Thoracic aorta (tissue), 2 donors: ENCODE measurements at regions not wholly inside any gene's neighbourhood (a gene's known extent, or its start where the extent isn't known, plus 50 kb on each side); places are given as distances from the start of the nearest gene placed in this dataset.

Experiments
- ATAC-seq: fragments of 150-250 bp; one replicate; pipeline ENCODE4 v1.8.0; 2017; ENCODE audit warnings: low read depth; ENCODE audit not compliant: insufficient number of reproducible peaks, low FRiP score
- DNase-seq: peaks from one replicate; pipeline ENCODE4 v3.0.0-alpha.2; 2020; ENCODE audit warnings: low spot score
- H3K27ac ChIP-seq, 2 donors: fragments of 200-600 bp; sonication (generic); 1 replicate in 1 of 2; 2 replicates in 1 of 2; pipeline ENCODE4 v1.5.1; 2016; ENCODE audit warnings: mild to moderate bottlenecking in 2 of 2, moderate library complexity in 2 of 2
- H3K27me3 ChIP-seq: fragments of 200-600 bp; sonication (generic); replicated peaks from 2 replicates; pipeline ENCODE4 v1.6.0; 2016; ENCODE audit warnings: mild to moderate bottlenecking; ENCODE audit not compliant: insufficient read depth
- H3K36me3 ChIP-seq: fragments of 200-600 bp; sonication (generic); one replicate; pipeline ENCODE4 v1.5.1; 2016
- H3K4me1 ChIP-seq, 2 donors: fragments of 200-600 bp; sonication (generic); 1 replicate in 1 of 2; 2 replicates in 1 of 2; pipeline versions ENCODE4 v1.5.1 to v1.6.0; 2016; ENCODE audit warnings: low read depth in 2 of 2, mild to moderate bottlenecking in 1 of 2; ENCODE audit not compliant: control insufficient read depth in 1 of 2
- H3K4me3 ChIP-seq: fragments of 200-600 bp; sonication (generic); 2 replicates; pipeline ENCODE4 v1.5.1; 2016; ENCODE audit warnings: mild to moderate bottlenecking
- H3K9me3 ChIP-seq: fragments of 200-600 bp; sonication (generic); 2 replicates; pipeline ENCODE4 v1.5.1; 2016
- CTCF ChIP-seq: fragments of 200-600 bp; sonication (generic); IDR thresholded peaks from one replicate; pipeline ENCODE4 v1.5.1; 2019; ENCODE audit warnings: antibody characterized with exemption

GRCh38 chr6:99768166-99768565, 161.5 kb downstream of the PRDM13 start:
- Histone ChIP-seq H3K9me3 (no peaks in the 10 kb centered on the region), H3K4me1 (no peaks in the 10 kb centered on the region), H3K27ac (no peak overlapping the region), H3K27me3 (no peaks in the 10 kb centered on the region), H3K4me3 (no peak overlapping the region), H3K36me3 (no peaks in the 10 kb centered on the region)
- TF ChIP-seq CTCF, result no peak
- DNase-seq (no peak), ATAC-seq (no peak)

GRCh38 chr6:99779631-99780555, 173.3 kb downstream of the PRDM13 start:
- ATAC-seq (no peak), DNase-seq (no peak)
- H3K9me3 ChIP-seq, result no peaks in the 10 kb centered on the region
- no peak overlapping the region for H3K4me3 ChIP-seq
- TF ChIP-seq CTCF, result no peak
- no peak overlapping the region for H3K27ac ChIP-seq
- no peaks in the 10 kb centered on the region for H3K36me3 ChIP-seq
- no peaks in the 10 kb centered on the region for H3K27me3 ChIP-seq
- no peaks in the 10 kb centered on the region for H3K4me1 ChIP-seq

- Histone ChIP-seq H3K36me3 (no peaks in the 10 kb centered on the region), H3K27ac (no peak overlapping the region), H3K4me1 (no peaks in the 10 kb centered on the region), H3K9me3 (no peaks in the 10 kb centered on the region), H3K27me3 (no peaks in the 10 kb centered on the region), H3K4me3 (no peak overlapping the region)
- no peak for TF ChIP-seq CTCF
- no peak for ATAC-seq
- no peak for DNase-seq
These were observed 173.9 kb downstream of the PRDM13 start for GRCh38 chr6:99780556-99780885.

GRCh38 chr6:99789767-99790166, 183.1 kb downstream of the PRDM13 start:
- Histone ChIP-seq H3K9me3 (no peaks in the 10 kb centered on the region), H3K27ac (no peak overlapping the region), H3K4me1 (no peaks in the 10 kb centered on the region), H3K4me3 (no peak overlapping the region), H3K36me3 (no peaks in the 10 kb centered on the region), H3K27me3 (no peaks in the 10 kb centered on the region)
- DNase-seq (no peak), ATAC-seq (no peak)
- TF ChIP-seq CTCF, result no peak

- Histone ChIP-seq H3K27ac (no peak overlapping the region), H3K36me3 (no peaks in the 10 kb centered on the region), H3K9me3 (no peaks in the 10 kb centered on the region), H3K4me1 (no peaks in the 10 kb centered on the region), H3K27me3 (no peaks in the 10 kb centered on the region), H3K4me3 (no peak overlapping the region)
- no peak for DNase-seq
- ATAC-seq, result no peak
- no peak for TF ChIP-seq CTCF
These were observed 184.0 kb downstream of the PRDM13 start for GRCh38 chr6:99790679-99791078.
